SK-N-SH (cell line): ENCODE measurements at regions not wholly inside any gene's neighbourhood (a gene's known extent, or its start where the extent isn't known, plus 50 kb on each side); places are given as distances from the start of the nearest gene placed in this dataset.

Source experiments
- POLR2AphosphoS5 ChIP-seq: IDR thresholded peaks from 2 replicates; pipeline ENCODE4 v1.6.1; 2012; ENCODE audit warnings: low read depth, low read length
- RFX5 ChIP-seq: IDR thresholded peaks from 2 replicates; pipeline ENCODE4 v1.6.1; 2012; ENCODE audit warnings: mild to moderate bottlenecking, improper control_type of control experiment, low read length
- SIN3A ChIP-seq: IDR thresholded peaks from 2 replicates; pipeline ENCODE4 v1.6.1; 2012; ENCODE audit warnings: low read depth, mild to moderate bottlenecking, low read length, moderate library complexity, borderline replicate concordance
- TAF1 ChIP-seq: IDR thresholded peaks from 2 replicates; pipeline ENCODE4 v1.6.1; 2012; ENCODE audit warnings: low read depth, mild to moderate bottlenecking, low read length, moderate library complexity, borderline replicate concordance
- TF ChIP-seq, protein P1 (sequence below): fragments of 200-600 bp; sonication (generic); IDR thresholded peaks from 2 replicates; pipeline ENCODE4 v1.6.1; 2017; ENCODE audit warnings: antibody characterized with exemption, mild to moderate bottlenecking, moderate library complexity

DNA sequence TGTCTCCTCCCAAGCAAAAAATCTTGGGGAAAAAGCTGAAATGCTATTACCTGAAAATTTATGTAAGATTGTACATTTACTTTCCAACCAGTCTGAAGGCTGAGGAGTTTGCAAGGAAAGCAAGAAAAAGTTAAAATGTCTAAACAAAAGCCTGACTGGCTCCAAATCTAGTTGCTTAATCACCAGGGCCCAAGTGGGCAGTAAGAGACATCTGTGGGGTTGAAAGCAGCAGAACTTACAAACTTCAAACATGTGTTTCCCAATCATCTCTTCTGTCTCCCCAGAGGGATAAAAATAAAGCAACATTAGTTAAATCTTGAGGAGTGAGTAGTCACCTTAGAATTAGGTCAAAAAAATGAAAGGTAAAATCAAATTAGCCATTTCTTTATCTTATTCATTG lies 98.6 kb downstream of the OGFRL1 start:
- TF ChIP-seq, protein P1, sequence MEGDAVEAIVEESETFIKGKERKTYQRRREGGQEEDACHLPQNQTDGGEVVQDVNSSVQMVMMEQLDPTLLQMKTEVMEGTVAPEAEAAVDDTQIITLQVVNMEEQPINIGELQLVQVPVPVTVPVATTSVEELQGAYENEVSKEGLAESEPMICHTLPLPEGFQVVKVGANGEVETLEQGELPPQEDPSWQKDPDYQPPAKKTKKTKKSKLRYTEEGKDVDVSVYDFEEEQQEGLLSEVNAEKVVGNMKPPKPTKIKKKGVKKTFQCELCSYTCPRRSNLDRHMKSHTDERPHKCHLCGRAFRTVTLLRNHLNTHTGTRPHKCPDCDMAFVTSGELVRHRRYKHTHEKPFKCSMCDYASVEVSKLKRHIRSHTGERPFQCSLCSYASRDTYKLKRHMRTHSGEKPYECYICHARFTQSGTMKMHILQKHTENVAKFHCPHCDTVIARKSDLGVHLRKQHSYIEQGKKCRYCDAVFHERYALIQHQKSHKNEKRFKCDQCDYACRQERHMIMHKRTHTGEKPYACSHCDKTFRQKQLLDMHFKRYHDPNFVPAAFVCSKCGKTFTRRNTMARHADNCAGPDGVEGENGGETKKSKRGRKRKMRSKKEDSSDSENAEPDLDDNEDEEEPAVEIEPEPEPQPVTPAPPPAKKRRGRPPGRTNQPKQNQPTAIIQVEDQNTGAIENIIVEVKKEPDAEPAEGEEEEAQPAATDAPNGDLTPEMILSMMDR = no peak
- TF ChIP-seq POLR2AphosphoS5 (no peak), RFX5 (no peak), TAF1 (no peak), SIN3A (no peak)
